ENCODE measurements at regions not wholly inside any gene's neighbourhood (a gene's known extent, or its start where the extent isn't known, plus 50 kb on each side); places are given as distances from the start of the nearest gene placed in this dataset.

GRCh38 chr6:167392631-167393316 is 67.9 kb downstream of the TTLL2 start:
- H3K4me3 ChIP-seq (ENCODE audit: low read depth, low read length) = no peak overlapping the region
- no peak for DNase-seq (ENCODE audit: low read depth, low spot score)
- no peak for TF ChIP-seq CTCF (IDR thresholded peaks at IDR 0.05; ENCODE audit: low read depth, low read length)
- in situ Hi-C loops (cut with HindIII; ENCODE audit: low sequenced_read_pairs) = no loop called here

GRCh38 chr6:167393731-167394130 is 68.8 kb downstream of the TTLL2 start:
- no peak for DNase-seq (ENCODE audit: low read depth, low spot score)
- in situ Hi-C loops (cut with HindIII; ENCODE audit: low sequenced_read_pairs) = no loop called here
- H3K4me3 ChIP-seq (ENCODE audit: low read depth, low read length) = no peak overlapping the region
- no peak for TF ChIP-seq CTCF (IDR thresholded peaks at IDR 0.05; ENCODE audit: low read depth, low read length)

- TF ChIP-seq CTCF (IDR thresholded peaks at IDR 0.05; ENCODE audit: low read depth, low read length) = no peak
- DNase-seq (ENCODE audit: low read depth, low spot score) = no peak
- no peak overlapping the region for H3K4me3 ChIP-seq (ENCODE audit: low read depth, low read length)
- in situ Hi-C loops (cut with HindIII; ENCODE audit: low sequenced_read_pairs) = no loop called here
Observed at GRCh38 chr6:167394339-167394738, 69.5 kb downstream of the TTLL2 start.

- no peak overlapping the region for H3K4me3 ChIP-seq (ENCODE audit: low read depth, low read length)
- in situ Hi-C loops (cut with HindIII; ENCODE audit: low sequenced_read_pairs) = no loop called here
- no peak for DNase-seq (ENCODE audit: low read depth, low spot score)
- no peak for TF ChIP-seq CTCF (IDR thresholded peaks at IDR 0.05; ENCODE audit: low read depth, low read length)
Observed at GRCh38 chr6:167394820-167395219, 69.9 kb downstream of the TTLL2 start.

- no peak overlapping the region for H3K4me3 ChIP-seq (ENCODE audit: low read depth, low read length)
- TF ChIP-seq CTCF (IDR thresholded peaks at IDR 0.05; ENCODE audit: low read depth, low read length) = no peak
- no peak for DNase-seq (ENCODE audit: low read depth, low spot score)
- in situ Hi-C loops (cut with HindIII; ENCODE audit: low sequenced_read_pairs) = no loop called here
Observed at GRCh38 chr6:167396068-167396658, 71.3 kb downstream of the TTLL2 start.

- no peak for DNase-seq (ENCODE audit: low read depth, low spot score)
- in situ Hi-C loops (cut with HindIII; ENCODE audit: low sequenced_read_pairs) = no loop called here
- H3K4me3 ChIP-seq (ENCODE audit: low read depth, low read length) = no peak overlapping the region
- TF ChIP-seq CTCF (IDR thresholded peaks at IDR 0.05; ENCODE audit: low read depth, low read length) = no peak
Observed at GRCh38 chr6:167396659-167397490, 72.0 kb downstream of the TTLL2 start.
